Astrocyte of the spinal cord (primary cell): ENCODE measurements at regions not wholly inside any gene's neighbourhood (a gene's known extent, or its start where the extent isn't known, plus 50 kb on each side); places are given as distances from the start of the nearest gene placed in this dataset.

Source experiments
- DNase-seq: peaks from one replicate; pipeline ENCODE4 v3.0.0; 2011; ENCODE audit warnings: low read depth, low spot score
- H3K4me3 ChIP-seq: 2 replicates; pipeline ENCODE4 v1.5.1; 2011; ENCODE audit warnings: low read depth, mild to moderate bottlenecking, low read length, moderate library complexity
- in situ Hi-C: cut with HindIII; loops from 2 replicates; pipeline ENCODE4 v1.10.0; 2017; ENCODE audit warnings: low sequenced_read_pairs
- TF ChIP-seq, protein P1 (sequence below): IDR thresholded peaks from 2 replicates; pipeline ENCODE4 v1.5.1; 2012; ENCODE audit warnings: low read depth, mild to moderate bottlenecking, low read length, inconsistent platforms

DNA sequence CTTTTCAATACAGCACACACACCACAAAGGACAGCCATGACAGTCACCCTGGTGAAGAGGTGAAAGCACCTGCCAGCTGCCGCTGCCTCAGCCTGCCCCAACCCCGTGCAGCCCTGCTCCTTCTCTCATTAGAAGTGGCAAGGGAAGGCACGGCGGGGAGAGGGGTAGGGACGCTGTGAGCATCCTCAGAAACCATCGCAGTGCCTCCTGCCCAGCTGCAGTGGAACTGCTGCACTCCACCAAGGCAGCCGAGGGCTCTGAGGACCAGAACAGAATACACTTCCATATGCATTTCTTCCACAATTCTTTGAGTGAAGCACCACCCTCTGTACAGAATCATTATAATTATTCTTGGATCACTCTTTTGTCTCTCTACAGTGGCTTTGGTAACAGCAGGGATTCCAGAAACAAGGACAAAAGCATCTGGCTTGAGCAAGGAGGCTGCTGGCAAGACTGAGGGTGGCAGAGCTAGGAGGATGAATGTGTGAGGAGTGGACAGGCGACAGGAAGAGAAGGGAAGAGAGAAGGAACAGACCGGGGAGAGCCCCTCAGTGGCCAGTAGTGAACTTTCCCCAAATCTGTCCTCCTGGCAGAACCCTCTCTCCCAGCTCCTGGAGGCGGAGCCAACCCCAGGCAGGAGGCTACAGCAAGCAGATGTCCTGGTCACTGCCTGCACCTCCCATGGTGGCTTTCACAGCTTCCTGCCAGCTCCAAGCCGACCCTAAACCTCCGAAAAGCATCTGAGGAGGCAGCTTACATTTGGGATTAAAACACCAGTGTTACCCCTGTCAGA, 73.2 kb downstream of the MTNR1A start:
- DNase-seq, result no peak
- TF ChIP-seq, protein P1, sequence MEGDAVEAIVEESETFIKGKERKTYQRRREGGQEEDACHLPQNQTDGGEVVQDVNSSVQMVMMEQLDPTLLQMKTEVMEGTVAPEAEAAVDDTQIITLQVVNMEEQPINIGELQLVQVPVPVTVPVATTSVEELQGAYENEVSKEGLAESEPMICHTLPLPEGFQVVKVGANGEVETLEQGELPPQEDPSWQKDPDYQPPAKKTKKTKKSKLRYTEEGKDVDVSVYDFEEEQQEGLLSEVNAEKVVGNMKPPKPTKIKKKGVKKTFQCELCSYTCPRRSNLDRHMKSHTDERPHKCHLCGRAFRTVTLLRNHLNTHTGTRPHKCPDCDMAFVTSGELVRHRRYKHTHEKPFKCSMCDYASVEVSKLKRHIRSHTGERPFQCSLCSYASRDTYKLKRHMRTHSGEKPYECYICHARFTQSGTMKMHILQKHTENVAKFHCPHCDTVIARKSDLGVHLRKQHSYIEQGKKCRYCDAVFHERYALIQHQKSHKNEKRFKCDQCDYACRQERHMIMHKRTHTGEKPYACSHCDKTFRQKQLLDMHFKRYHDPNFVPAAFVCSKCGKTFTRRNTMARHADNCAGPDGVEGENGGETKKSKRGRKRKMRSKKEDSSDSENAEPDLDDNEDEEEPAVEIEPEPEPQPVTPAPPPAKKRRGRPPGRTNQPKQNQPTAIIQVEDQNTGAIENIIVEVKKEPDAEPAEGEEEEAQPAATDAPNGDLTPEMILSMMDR, result no peak
- in situ Hi-C loops, result no loop called here
- H3K4me3 ChIP-seq, result no peak overlapping the region

DNA sequence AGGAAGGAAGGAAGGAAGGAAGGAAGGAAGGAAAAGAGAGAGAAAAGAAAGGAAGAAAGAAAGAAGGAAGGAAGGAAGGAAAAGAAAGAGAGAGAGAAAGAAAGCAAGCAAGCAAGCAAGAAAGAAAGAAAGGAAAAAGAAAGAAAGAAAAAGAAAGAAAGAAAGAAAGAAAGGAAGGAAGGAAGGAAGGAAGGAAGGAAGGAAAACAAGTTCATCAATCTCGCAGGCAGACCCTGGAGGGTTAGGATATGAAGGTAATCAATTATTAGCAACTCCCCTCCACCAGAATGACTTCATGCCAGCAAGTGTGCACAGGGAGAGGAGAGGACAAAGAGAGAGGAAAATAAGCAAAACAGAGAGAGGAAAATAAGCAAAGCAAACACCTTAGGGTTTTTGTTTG, 80.2 kb downstream of the MTNR1A start:
- TF ChIP-seq, protein P1, result no peak
- in situ Hi-C loops, result no loop called here
- no peak for DNase-seq
- no peak overlapping the region for H3K4me3 ChIP-seq

DNA sequence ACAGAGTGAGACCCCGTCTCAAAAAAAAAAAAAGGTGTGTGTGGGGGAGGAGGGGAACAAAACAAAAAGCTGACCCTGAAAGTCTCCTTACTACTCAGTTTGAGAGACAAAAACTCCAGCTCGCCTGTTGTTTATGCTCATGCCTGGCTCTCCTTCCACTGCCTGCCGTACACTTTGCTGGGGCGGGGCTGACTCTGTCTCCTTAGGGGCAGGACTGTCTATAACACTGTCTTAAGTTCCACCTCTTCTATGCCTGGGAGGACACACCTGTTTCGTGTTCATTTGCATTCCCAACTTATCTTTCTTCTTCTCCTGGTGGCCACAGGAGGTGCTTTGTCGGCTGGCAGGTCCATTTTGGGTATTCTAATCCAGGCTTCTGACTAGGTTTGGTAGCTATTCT, 81.4 kb downstream of the MTNR1A start:
- TF ChIP-seq, protein P1, result no peak

DNA sequence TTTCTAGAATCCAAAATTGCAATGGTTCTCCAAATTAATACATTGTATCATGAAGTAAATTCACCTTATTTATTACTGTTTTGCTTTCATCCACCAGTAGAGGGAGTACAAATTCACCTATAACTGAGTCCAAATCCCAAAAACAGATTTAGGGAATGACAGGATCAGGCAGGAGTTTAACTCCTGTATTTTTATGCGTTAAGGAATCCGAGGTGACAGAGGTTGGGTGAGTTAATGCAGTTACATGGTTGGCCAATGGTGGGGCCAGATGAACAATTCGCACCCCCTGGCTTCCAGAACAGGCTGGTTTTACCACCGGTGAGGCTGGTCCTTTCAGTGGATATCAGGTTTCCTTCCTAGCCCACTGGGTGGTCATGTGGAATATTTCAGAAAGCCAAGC, 82.4 kb downstream of the MTNR1A start:
- TF ChIP-seq, protein P1, result peak; percentile 49
- H3K4me3 ChIP-seq, result no peak overlapping the region
- in situ Hi-C loops, result no loop called here
- peak; percentile 52 for DNase-seq

More for the DNA sequence above, 81.4 kb downstream of the MTNR1A start:
- DNase-seq, result no peak
- in situ Hi-C loops, result no loop called here
- H3K4me3 ChIP-seq, result no peak overlapping the region

DNA sequence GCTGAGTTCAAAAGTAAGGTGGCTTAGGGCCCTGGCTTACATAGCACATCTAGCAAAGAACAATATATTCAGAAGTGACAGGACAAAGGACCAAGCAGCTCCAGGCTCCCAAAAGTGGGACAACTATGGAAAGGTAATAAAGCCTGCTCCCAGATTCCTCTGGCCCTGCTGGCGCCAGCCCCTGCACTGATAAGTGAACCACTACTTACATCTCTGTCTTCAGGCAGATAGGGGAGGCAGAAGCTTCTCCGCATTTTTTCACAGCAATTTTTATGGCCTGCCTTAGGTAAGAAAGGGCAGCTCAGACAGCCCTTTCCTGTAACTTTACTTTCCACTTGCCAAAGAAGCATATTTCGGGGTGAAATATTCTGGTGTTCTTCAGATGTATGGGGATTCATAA, 83.9 kb downstream of the MTNR1A start:
- no peak for DNase-seq
- TF ChIP-seq, protein P1, result no peak
- in situ Hi-C loops, result no loop called here
- no peak overlapping the region for H3K4me3 ChIP-seq

DNA sequence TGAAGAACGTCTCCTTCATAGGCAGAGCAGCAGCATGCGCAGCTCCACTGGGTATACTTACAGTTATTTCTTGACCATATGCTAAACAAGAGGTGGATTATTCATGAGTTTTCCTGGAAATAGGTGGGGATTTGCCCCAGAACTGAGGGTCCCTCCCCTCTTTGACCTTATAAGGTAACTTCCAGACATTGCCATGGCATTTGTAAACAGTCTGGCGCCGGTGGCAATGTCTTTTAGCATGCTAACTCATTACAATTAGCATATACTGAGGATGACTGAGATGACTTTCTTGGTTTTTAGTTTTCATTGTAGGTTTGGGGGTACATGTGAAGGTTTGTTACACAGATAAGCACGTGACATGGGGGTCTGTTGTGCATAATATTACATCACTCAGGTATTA, 97.3 kb downstream of the MTNR1A start:
- no peak overlapping the region for H3K4me3 ChIP-seq
- TF ChIP-seq, protein P1, result no peak
- in situ Hi-C loops, result no loop called here
- DNase-seq, result no peak

DNA sequence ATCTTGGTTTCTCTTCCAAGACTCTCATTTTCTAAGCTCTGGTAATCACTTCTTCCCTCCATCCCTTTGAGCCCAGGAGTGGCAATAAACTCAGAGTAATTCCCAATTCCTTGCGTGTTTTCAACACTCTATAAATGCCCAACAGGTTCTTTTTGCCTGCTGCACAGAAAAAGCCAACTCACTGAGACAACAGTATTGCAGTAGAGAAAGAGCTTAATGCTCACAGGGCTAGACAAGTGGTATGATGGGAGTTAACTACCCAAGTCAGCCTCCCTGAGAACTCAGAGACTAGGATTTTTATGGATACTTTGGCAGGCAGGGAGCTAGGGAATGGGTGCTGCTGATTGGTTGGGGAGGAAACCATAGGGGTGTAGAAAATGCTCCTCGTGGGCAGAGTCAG, 103.4 kb downstream of the MTNR1A start:
- TF ChIP-seq, protein P1, result no peak
- H3K4me3 ChIP-seq, result no peak overlapping the region
- DNase-seq, result no peak
- in situ Hi-C loops, result no loop called here
